GM10266 (cell line): ENCODE measurements at regions not wholly inside any gene's neighbourhood (a gene's known extent, or its start where the extent isn't known, plus 50 kb on each side); places are given as distances from the start of the nearest gene placed in this dataset.

ENCODE experiments used
- DNase-seq: peaks from one replicate; pipeline ENCODE4 v3.0.0; 2012; ENCODE audit errors: extremely low spot score
- CTCF ChIP-seq: IDR thresholded peaks from 2 replicates; pipeline ENCODE4 v1.5.1; 2012; ENCODE audit warnings: mild to moderate bottlenecking, low read depth; ENCODE audit not compliant: control insufficient read depth, insufficient read depth; ENCODE audit errors: missing control alignments

GRCh38 chr5:68378204-68378820 is 162.8 kb downstream of the PIK3R1 start:
- DNase-seq = no peak
- no peak for TF ChIP-seq CTCF

- DNase-seq = no peak
- TF ChIP-seq CTCF = no peak
Measured at GRCh38 chr5:68379275-68380036, 163.9 kb downstream of the PIK3R1 start.

GRCh38 chr5:68380078-68380477 is 164.5 kb downstream of the PIK3R1 start:
- TF ChIP-seq CTCF = no peak
- no peak for DNase-seq

GRCh38 chr5:68381060-68381459 is 165.5 kb downstream of the PIK3R1 start:
- DNase-seq = no peak
- TF ChIP-seq CTCF = no peak

GRCh38 chr5:68381909-68382308 is 166.4 kb downstream of the PIK3R1 start:
- no peak for TF ChIP-seq CTCF
- DNase-seq = no peak

- no peak for DNase-seq
- no peak for TF ChIP-seq CTCF
Measured at GRCh38 chr5:68382640-68383039, 167.1 kb downstream of the PIK3R1 start.

GRCh38 chr5:68383888-68384310 is 168.3 kb downstream of the PIK3R1 start:
- no peak for TF ChIP-seq CTCF
- no peak for DNase-seq
